ENCODE measurements at regions not wholly inside any gene's neighbourhood (a gene's known extent, or its start where the extent isn't known, plus 50 kb on each side); places are given as distances from the start of the nearest gene placed in this dataset.

DNA sequence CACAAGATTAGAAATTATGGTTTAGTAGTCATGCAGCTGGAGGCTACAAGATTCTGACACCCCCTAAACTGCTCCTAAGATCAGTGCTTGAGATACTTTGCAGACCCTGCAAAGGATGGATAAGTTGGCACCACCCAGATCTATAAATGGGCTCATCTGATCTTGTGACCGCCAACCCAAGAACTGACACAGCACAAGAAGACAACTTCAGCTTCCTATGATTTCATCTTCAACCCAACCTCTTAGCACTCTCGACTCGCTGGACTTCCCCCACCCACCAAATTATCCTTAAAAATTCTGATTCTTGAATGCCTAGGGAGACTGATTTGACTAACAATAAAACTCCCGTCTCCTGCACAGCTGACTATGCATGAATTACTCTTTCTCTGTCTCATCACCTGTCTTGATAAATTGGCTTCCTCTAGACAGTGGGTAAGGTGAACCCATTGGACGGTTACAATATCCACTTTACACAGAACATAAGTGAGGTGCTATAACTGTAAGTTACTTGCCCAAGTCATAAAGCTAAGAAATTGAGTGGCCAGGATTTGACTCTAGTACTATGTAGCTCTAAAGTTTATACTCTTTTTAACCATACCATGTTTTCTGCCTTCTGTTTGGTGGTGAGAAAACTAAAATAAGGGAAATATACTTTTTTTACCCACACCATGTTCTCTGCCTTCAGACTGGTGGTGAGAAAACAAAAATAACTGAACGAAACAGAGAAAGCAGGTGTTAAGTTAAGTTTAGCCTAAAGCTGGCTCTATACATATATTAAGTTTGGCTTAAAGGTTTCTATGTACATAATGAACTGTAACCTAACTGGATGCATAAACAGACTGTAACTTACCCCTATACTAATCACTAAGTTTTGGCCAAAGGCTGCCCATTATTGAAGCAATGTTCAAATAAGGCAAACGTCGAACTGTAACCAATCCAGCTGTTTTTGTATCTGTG is 962.3 kb upstream of the NXPH2 start:
- TF ChIP-seq EZH2 (IDR thresholded peaks at IDR 0.05; ENCODE audit: low read length), result no peak
- TF ChIP-seq, protein P1, sequence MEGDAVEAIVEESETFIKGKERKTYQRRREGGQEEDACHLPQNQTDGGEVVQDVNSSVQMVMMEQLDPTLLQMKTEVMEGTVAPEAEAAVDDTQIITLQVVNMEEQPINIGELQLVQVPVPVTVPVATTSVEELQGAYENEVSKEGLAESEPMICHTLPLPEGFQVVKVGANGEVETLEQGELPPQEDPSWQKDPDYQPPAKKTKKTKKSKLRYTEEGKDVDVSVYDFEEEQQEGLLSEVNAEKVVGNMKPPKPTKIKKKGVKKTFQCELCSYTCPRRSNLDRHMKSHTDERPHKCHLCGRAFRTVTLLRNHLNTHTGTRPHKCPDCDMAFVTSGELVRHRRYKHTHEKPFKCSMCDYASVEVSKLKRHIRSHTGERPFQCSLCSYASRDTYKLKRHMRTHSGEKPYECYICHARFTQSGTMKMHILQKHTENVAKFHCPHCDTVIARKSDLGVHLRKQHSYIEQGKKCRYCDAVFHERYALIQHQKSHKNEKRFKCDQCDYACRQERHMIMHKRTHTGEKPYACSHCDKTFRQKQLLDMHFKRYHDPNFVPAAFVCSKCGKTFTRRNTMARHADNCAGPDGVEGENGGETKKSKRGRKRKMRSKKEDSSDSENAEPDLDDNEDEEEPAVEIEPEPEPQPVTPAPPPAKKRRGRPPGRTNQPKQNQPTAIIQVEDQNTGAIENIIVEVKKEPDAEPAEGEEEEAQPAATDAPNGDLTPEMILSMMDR (optimal IDR thresholded peaks at IDR 0.05 in 1 of 3, IDR thresholded peaks at IDR 0.05 in 1 of 3, conservative IDR thresholded peaks at IDR 0.05 in 1 of 3; ENCODE audit: extremely low read depth in 1 of 3, insufficient read depth in 2 of 3, low read length in 3 of 3), result no peak
